ENCODE measurements at regions not wholly inside any gene's neighbourhood (a gene's known extent, or its start where the extent isn't known, plus 50 kb on each side); places are given as distances from the start of the nearest gene placed in this dataset.

DNA sequence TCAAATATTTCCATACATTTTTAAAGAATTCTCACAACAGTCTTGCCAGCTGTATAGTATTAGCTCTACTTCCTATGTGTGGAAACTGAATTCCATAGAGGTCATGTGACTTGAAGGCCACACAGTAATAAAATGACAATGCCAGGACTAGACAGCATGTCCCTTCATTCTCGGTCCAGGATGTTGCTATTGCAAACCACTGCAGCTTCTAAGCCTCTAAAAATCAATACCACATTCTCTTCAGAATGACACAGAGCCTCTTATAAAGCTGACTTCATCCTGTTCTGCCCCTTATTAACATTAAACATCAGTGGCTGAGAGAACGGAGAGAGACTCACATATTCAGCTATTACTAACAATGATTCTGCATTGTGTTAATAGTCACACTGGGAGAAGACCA, 240.3 kb upstream of the PEX5L start:
- TF ChIP-seq CTCF (IDR thresholded peaks at IDR 0.05), result no peak
- DNase-seq (ENCODE audit: low spot score) (no peak), ATAC-seq (ENCODE audit: low FRiP score) (no peak)

DNA sequence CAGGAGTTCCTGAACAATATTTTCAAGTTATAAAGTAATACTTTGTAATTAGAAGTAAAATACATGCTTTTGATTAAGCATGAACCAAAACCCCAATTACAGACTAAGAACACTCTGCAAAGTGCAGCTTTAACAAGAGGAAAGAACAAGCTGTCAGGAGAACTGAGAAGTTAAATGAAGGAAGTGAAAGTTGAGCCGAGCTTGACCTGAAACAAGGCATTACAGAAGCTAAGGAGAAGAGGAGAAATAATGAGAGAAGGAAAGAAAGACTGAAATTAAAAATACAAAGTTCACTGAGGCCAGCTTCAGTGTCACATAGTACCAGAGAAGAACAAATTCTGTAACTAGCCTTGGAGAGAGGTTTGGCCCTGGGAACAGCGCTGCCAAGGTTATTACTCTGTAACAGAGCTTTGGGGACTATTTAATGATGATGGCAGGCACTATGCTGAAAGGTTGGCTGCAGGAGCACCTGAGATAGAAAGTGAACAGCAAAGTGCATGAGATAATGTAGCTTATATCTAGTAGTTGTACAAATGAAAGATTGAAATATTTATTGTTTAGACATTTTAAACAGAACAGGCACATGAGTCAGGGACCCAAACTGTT, 241.9 kb upstream of the PEX5L start:
- TF ChIP-seq CTCF (IDR thresholded peaks at IDR 0.05), result no peak
- no peak for ATAC-seq (ENCODE audit: low FRiP score)
- no peak for DNase-seq (ENCODE audit: low spot score)

DNA sequence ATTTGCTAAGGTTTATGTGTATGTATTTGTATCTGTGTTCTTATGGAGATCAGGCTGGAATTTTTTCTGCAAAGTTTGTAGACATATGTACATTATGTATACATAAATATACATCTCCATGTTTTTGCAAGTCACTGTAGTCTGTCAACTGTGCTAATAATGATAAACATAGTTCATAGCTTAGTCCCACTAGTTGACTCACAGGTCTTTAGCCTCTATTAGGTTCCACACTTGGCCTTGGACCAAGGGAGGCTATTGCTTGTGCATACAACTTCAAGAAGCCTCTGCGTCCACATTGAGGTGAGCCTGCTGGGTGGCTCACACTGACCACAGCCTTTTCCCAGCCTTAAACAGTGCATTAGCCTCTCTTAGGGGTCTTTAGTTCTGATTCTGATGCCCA, 243.8 kb upstream of the PEX5L start:
- ATAC-seq (ENCODE audit: low FRiP score) (no peak), DNase-seq (ENCODE audit: low spot score) (no peak)
- no peak for TF ChIP-seq CTCF (IDR thresholded peaks at IDR 0.05)

GRCh38 chr3:180282386-180282785, 245.6 kb upstream of the PEX5L start:
- ATAC-seq (ENCODE audit: low FRiP score), result no peak
- no peak for TF ChIP-seq CTCF (IDR thresholded peaks at IDR 0.05)
- no peak for DNase-seq (ENCODE audit: low spot score)

GRCh38 chr3:180283251-180283650, 246.5 kb upstream of the PEX5L start:
- ATAC-seq (ENCODE audit: low FRiP score) (no peak), DNase-seq (ENCODE audit: low spot score) (no peak)
- no peak for TF ChIP-seq CTCF (IDR thresholded peaks at IDR 0.05)

- no peak for TF ChIP-seq CTCF (IDR thresholded peaks at IDR 0.05)
Observed at GRCh38 chr3:180284331-180285110, 247.8 kb upstream of the PEX5L start.

GRCh38 chr3:180287703-180288102, 251.0 kb upstream of the PEX5L start:
- DNase-seq (ENCODE audit: low spot score), result no peak
- no peak for ATAC-seq (ENCODE audit: low FRiP score)
- no peak for TF ChIP-seq CTCF (IDR thresholded peaks at IDR 0.05)

More at GRCh38 chr3:180284331-180285110, 247.8 kb upstream of the PEX5L start:
- DNase-seq (ENCODE audit: low spot score), result no peak
- ATAC-seq (ENCODE audit: low FRiP score), result no peak
